Neural cell (in vitro differentiated cells): ENCODE measurements at regions not wholly inside any gene's neighbourhood (a gene's known extent, or its start where the extent isn't known, plus 50 kb on each side); places are given as distances from the start of the nearest gene placed in this dataset.

Experiments
- H2AFZ ChIP-seq: fragments of 200-600, 300-800 bp; sonication (generic), shearing (Covaris generic); 2 replicates; pipeline ENCODE4 v1.6.0; 2014; ENCODE audit warnings: low read depth, mild to moderate bottlenecking, antibody characterized with exemption, low read length, moderate library complexity
- H3F3A ChIP-seq: fragments of 200-600 bp; shearing (Covaris generic); 2 replicates; pipeline ENCODE4 v1.6.1; 2016; ENCODE audit warnings: mild to moderate bottlenecking, moderate library complexity, mixed read lengths, antibody characterized with exemption, low read length; ENCODE audit not compliant: insufficient read depth, poor library complexity, severe bottlenecking
- H3K27ac ChIP-seq: fragments of 200-600, 300-800 bp; sonication (generic), shearing (Covaris generic); 2 replicates; pipeline ENCODE4 v1.5.1; 2014; ENCODE audit warnings: mild to moderate bottlenecking, low read length, moderate library complexity
- H3K27me3 ChIP-seq: fragments of 300-800, 200-600 bp; sonication (generic), shearing (Covaris generic); 2 replicates; pipeline ENCODE4 v1.6.0; 2014; ENCODE audit warnings: mild to moderate bottlenecking, low read depth, low read length, moderate library complexity; ENCODE audit not compliant: insufficient read depth
- H3K36me3 ChIP-seq: fragments of 300-800, 200-600 bp; sonication (generic), shearing (Covaris generic); 2 replicates; pipeline ENCODE4 v1.5.1; 2014; ENCODE audit warnings: mild to moderate bottlenecking, antibody characterized with exemption, low read length, moderate library complexity; ENCODE audit not compliant: insufficient read depth
- H3K4me2 ChIP-seq: fragments of 300-800, 200-600 bp; sonication (generic), shearing (Covaris generic); 2 replicates; pipeline ENCODE4 v1.6.0; 2014; ENCODE audit warnings: mild to moderate bottlenecking, low read length
- H3K4me3 ChIP-seq: fragments of 300-800, 200-600 bp; sonication (generic), shearing (Covaris generic); 2 replicates; pipeline ENCODE4 v1.5.1; 2014; ENCODE audit warnings: mild to moderate bottlenecking, low read length, moderate library complexity
- H3K79me2 ChIP-seq: fragments of 200-600 bp; shearing (Covaris generic); replicated peaks from 2 replicates; pipeline ENCODE4 v1.6.0; 2014; ENCODE audit warnings: mild to moderate bottlenecking, low read length, moderate library complexity; ENCODE audit not compliant: insufficient read depth
- H3K9ac ChIP-seq: fragments of 300-800, 200-600 bp; sonication (generic), shearing (Covaris generic); 2 replicates; pipeline ENCODE4 v1.6.1; 2016; ENCODE audit warnings: mild to moderate bottlenecking, low read length, mixed read lengths
- H3K9me2 ChIP-seq: fragments of 200-600 bp; shearing (Covaris generic); 2 replicates; pipeline ENCODE4 v1.6.1; 2016; ENCODE audit warnings: mild to moderate bottlenecking, low read length, mixed read lengths; ENCODE audit not compliant: insufficient read depth
- H3K9me3 ChIP-seq: fragments of 200-600, 300-800 bp; sonication (generic), shearing (Covaris generic); 2 replicates; pipeline ENCODE4 v1.6.1; 2016; ENCODE audit warnings: mild to moderate bottlenecking, mixed run types, low read length, moderate library complexity, mixed read lengths
- H4K20me1 ChIP-seq: fragments of 200-600 bp; shearing (Covaris generic); 2 replicates; pipeline ENCODE4 v1.6.1; 2016; ENCODE audit warnings: mild to moderate bottlenecking, mixed run types; ENCODE audit not compliant: insufficient read depth
- CTCF ChIP-seq: fragments of 450-650 bp; IDR thresholded peaks from 2 replicates; pipeline ENCODE4 v1.5.1; 2014; ENCODE audit warnings: antibody characterized with exemption, mild to moderate bottlenecking, moderate library complexity; ENCODE audit not compliant: poor library complexity, severe bottlenecking
- EP300 ChIP-seq: fragments of 450-650 bp; conservative IDR thresholded peaks from 2 replicates; pipeline ENCODE4 v1.6.1; 2014; ENCODE audit warnings: antibody characterized with exemption, mild to moderate bottlenecking, moderate library complexity; ENCODE audit not compliant: poor library complexity, severe bottlenecking
- EZH2 ChIP-seq: fragments of 200-600, 300-800 bp; shearing (Covaris generic), sonication (generic); IDR thresholded peaks from 2 replicates; pipeline ENCODE4 v1.6.1; 2014; ENCODE audit warnings: antibody characterized with exemption, low read length, borderline replicate concordance, mild to moderate bottlenecking; ENCODE audit not compliant: insufficient read depth, poor library complexity, severe bottlenecking
- MXI1 ChIP-seq: fragments of 450-650 bp; conservative IDR thresholded peaks from 2 replicates; pipeline ENCODE4 v1.6.1; 2014; ENCODE audit warnings: antibody characterized with exemption, mild to moderate bottlenecking; ENCODE audit not compliant: poor library complexity, severe bottlenecking
- POLR2AphosphoS5 ChIP-seq: IDR thresholded peaks from 2 replicates; pipeline ENCODE4 v1.6.1; 2012
- RAD21 ChIP-seq: fragments of 450-650 bp; conservative IDR thresholded peaks from 2 replicates; pipeline ENCODE4 v1.6.1; 2014; ENCODE audit warnings: antibody characterized with exemption, mild to moderate bottlenecking, moderate library complexity
- REST ChIP-seq: IDR thresholded peaks from 2 replicates; pipeline ENCODE4 v1.6.1; 2012; ENCODE audit warnings: borderline replicate concordance
- SMC3 ChIP-seq: fragments of 450-650 bp; conservative IDR thresholded peaks from 2 replicates; pipeline ENCODE4 v1.6.1; 2014; ENCODE audit warnings: antibody characterized with exemption, mild to moderate bottlenecking, moderate library complexity; ENCODE audit not compliant: poor library complexity
- TAF1 ChIP-seq: IDR thresholded peaks from 2 replicates; pipeline ENCODE4 v1.6.1; 2012; ENCODE audit warnings: low read depth

- H3K79me2 ChIP-seq: no peaks in the 10 kb centered on the region
- H3K36me3 ChIP-seq: no peaks in the 10 kb centered on the region
- H3K27me3 ChIP-seq: no peaks in the 10 kb centered on the region
- no peak overlapping the region for H3K27ac ChIP-seq
- H3K4me2 ChIP-seq: no peak overlapping the region
- no peaks in the 10 kb centered on the region for H3K9me2 ChIP-seq
- H3K4me3 ChIP-seq: no peak overlapping the region
- no peak overlapping the region for H2AFZ ChIP-seq
- no peaks in the 10 kb centered on the region for H4K20me1 ChIP-seq
- H3K9ac ChIP-seq: no peak overlapping the region
- H3K9me3 ChIP-seq: no peaks in the 10 kb centered on the region
- TF ChIP-seq RAD21 (no peak), EZH2 (no peak), MXI1 (no peak)
- H3F3A ChIP-seq: no peaks in the 10 kb centered on the region
These were observed 243.4 kb downstream of the IGSF11 start for GRCh38 chr3:118791246-118791645.

GRCh38 chr3:118792191-118792590 lies 242.5 kb downstream of the IGSF11 start:
- Histone ChIP-seq H3K27ac (peak overlapping the region; percentile 9), H3K4me2 (no peak overlapping the region), H3K36me3 (no peaks in the 10 kb centered on the region), H3K9ac (no peak overlapping the region), H2AFZ (no peak overlapping the region), H3K4me3 (no peak overlapping the region), H3K27me3 (no peaks in the 10 kb centered on the region), H3K9me2 (no peaks in the 10 kb centered on the region), H3F3A (no peaks in the 10 kb centered on the region), H3K9me3 (no peaks in the 10 kb centered on the region), H4K20me1 (no peaks in the 10 kb centered on the region), H3K79me2 (no peaks in the 10 kb centered on the region)
- TF ChIP-seq MXI1 (no peak), POLR2AphosphoS5 (peak; percentile 36), EP300 (peak; percentile 29), CTCF (no peak), SMC3 (no peak), EZH2 (no peak)

DNA sequence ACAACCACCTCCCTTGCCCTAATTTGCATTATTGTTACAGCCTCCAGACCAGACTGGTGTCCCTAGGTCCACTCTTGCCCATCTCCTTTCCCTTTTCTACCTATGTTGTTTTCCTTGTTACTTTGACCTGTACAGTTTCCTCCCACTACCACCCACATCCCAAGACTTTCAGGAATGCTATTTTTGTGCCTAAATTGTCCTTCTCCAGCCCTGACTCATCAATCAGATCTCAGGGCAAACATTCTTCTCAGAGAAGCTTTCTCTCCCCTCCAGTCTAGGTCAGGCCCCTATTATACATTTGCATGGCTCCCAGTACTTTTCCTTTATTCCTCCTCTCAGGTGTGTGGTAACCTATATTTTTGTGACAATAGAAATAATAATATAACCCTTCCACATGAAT lies 241.5 kb downstream of the IGSF11 start:
- Histone ChIP-seq H3K4me3 (no peak overlapping the region), H3K27me3 (no peaks in the 10 kb centered on the region), H3F3A (no peaks in the 10 kb centered on the region), H3K27ac (no peak overlapping the region), H3K9me2 (no peaks in the 10 kb centered on the region), H3K36me3 (no peaks in the 10 kb centered on the region), H3K4me2 (no peak overlapping the region), H2AFZ (no peak overlapping the region), H3K79me2 (no peaks in the 10 kb centered on the region), H3K9me3 (no peaks in the 10 kb centered on the region), H3K9ac (no peak overlapping the region), H4K20me1 (no peaks in the 10 kb centered on the region)
- TF ChIP-seq MXI1 (no peak), RAD21 (no peak), TAF1 (no peak), REST (no peak)
